GM12874 (cell line): ENCODE measurements at regions not wholly inside any gene's neighbourhood (a gene's known extent, or its start where the extent isn't known, plus 50 kb on each side); places are given as distances from the start of the nearest gene placed in this dataset.

Experiments
- CTCF ChIP-seq: IDR thresholded peaks from 2 replicates; pipeline ENCODE4 v1.5.1; 2011; ENCODE audit warnings: low read depth, mild to moderate bottlenecking, control low read depth, low read length, moderate library complexity; ENCODE audit not compliant: insufficient read depth

GRCh38 chr21:19237608-19238007 lies 834.0 kb upstream of the TMPRSS15 start:
- no peak for TF ChIP-seq CTCF

GRCh38 chr21:19239696-19240095 lies 836.1 kb upstream of the TMPRSS15 start:
- TF ChIP-seq CTCF: no peak

- TF ChIP-seq CTCF: no peak
These were observed 841.1 kb upstream of the TMPRSS15 start for GRCh38 chr21:19244502-19245187.

GRCh38 chr21:19245188-19245580 lies 841.6 kb upstream of the TMPRSS15 start:
- no peak for TF ChIP-seq CTCF

- TF ChIP-seq CTCF: no peak
These were observed 842.4 kb upstream of the TMPRSS15 start for GRCh38 chr21:19246018-19246417.

GRCh38 chr21:19256934-19257660 lies 853.5 kb upstream of the TMPRSS15 start:
- no peak for TF ChIP-seq CTCF

GRCh38 chr21:19261731-19262376 lies 858.3 kb upstream of the TMPRSS15 start:
- TF ChIP-seq CTCF: no peak
